B cell (primary cell): ENCODE measurements at regions not wholly inside any gene's neighbourhood (a gene's known extent, or its start where the extent isn't known, plus 50 kb on each side); places are given as distances from the start of the nearest gene placed in this dataset.

Experiments used
- EZH2 ChIP-seq: IDR thresholded peaks from 2 replicates; pipeline ENCODE4 v1.6.1; 2012; ENCODE audit warnings: borderline replicate concordance, low read depth, mild to moderate bottlenecking, moderate library complexity, low read length; ENCODE audit not compliant: insufficient read depth, poor library complexity, severe bottlenecking
- TF ChIP-seq, protein P1 (sequence below): fragments of 200-600 bp; IDR thresholded peaks from one replicate; pipeline ENCODE4 v1.8.0; 2022; ENCODE audit warnings: antibody characterized with exemption, mild to moderate bottlenecking

DNA sequence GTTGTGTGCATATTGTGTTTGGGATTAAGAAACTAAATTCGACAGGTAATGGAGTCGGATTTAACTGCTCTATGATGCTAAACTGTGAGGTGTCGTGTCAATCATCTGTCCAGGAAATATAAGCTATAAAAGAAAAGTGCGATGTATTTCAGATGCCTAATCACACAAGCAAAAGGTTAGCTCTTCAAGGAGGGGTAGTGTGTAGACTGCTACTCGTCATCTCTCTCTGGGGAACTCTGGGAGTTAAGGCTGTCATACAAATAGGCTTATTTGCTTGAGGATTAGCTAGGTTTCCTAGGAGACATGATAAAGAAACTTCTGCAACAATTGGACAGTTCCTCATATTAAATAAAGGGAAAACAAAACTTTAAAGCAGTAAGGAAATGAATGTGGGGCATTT is 462.1 kb downstream of the OLFM4 start:
- TF ChIP-seq, protein P1, sequence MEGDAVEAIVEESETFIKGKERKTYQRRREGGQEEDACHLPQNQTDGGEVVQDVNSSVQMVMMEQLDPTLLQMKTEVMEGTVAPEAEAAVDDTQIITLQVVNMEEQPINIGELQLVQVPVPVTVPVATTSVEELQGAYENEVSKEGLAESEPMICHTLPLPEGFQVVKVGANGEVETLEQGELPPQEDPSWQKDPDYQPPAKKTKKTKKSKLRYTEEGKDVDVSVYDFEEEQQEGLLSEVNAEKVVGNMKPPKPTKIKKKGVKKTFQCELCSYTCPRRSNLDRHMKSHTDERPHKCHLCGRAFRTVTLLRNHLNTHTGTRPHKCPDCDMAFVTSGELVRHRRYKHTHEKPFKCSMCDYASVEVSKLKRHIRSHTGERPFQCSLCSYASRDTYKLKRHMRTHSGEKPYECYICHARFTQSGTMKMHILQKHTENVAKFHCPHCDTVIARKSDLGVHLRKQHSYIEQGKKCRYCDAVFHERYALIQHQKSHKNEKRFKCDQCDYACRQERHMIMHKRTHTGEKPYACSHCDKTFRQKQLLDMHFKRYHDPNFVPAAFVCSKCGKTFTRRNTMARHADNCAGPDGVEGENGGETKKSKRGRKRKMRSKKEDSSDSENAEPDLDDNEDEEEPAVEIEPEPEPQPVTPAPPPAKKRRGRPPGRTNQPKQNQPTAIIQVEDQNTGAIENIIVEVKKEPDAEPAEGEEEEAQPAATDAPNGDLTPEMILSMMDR, result no peak
- no peak for TF ChIP-seq EZH2
